GM12891 (cell line): ENCODE measurements at regions not wholly inside any gene's neighbourhood (a gene's known extent, or its start where the extent isn't known, plus 50 kb on each side); places are given as distances from the start of the nearest gene placed in this dataset.

ENCODE experiments used
- DNase-seq: peaks from one replicate; pipeline ENCODE4 v3.0.0; 2011; ENCODE audit warnings: low spot score; ENCODE audit not compliant: insufficient read length
- FAIRE-seq: peaks from 2 replicates; lab custom pipeline; 2011; peaks lifted over from hg19 to GRCh38; lab: Jason Lieb, UNC
- PAX5 ChIP-seq: IDR thresholded peaks from 2 replicates; pipeline ENCODE4 v1.6.1; 2011; ENCODE audit warnings: low read length, moderate library complexity, mild to moderate bottlenecking; ENCODE audit not compliant: insufficient read depth, severe bottlenecking
- POLR2A ChIP-seq: IDR thresholded peaks from 2 replicates; pipeline ENCODE4 v1.6.1; 2011; ENCODE audit warnings: low read depth, low read length, control low read depth
- POLR2AphosphoS5 ChIP-seq: IDR thresholded peaks from 2 replicates; pipeline ENCODE4 v1.6.1; 2011; ENCODE audit warnings: low read depth, low read length, control low read depth
- POU2F2 ChIP-seq: IDR thresholded peaks from 2 replicates; pipeline ENCODE4 v1.6.1; 2011; ENCODE audit warnings: low read depth, mild to moderate bottlenecking, control low read depth, low read length, moderate library complexity
- SPI1 ChIP-seq: IDR thresholded peaks from 2 replicates; pipeline ENCODE4 v1.6.1; 2011; ENCODE audit warnings: low read depth, low read length, control low read depth
- TAF1 ChIP-seq: IDR thresholded peaks from 2 replicates; pipeline ENCODE4 v1.6.1; 2011; ENCODE audit warnings: low read depth, low read length, control low read depth

GRCh38 chr4:73001885-73002284, 67.6 kb downstream of the COX18 start:
- FAIRE-seq = no peak
- TF ChIP-seq POLR2AphosphoS5 (no peak), PAX5 (no peak), SPI1 (no peak), POU2F2 (no peak), POLR2A (no peak), TAF1 (no peak)
- DNase-seq = no peak

GRCh38 chr4:72997409-72997808, 72.1 kb downstream of the COX18 start:
- DNase-seq (no peak), FAIRE-seq (no peak)
- TF ChIP-seq TAF1 = no peak
- no peak for TF ChIP-seq SPI1
- TF ChIP-seq POLR2A = no peak
- no peak for TF ChIP-seq POLR2AphosphoS5
- TF ChIP-seq PAX5 = no peak
- TF ChIP-seq POU2F2 = no peak

GRCh38 chr4:72994670-72995069, 74.8 kb downstream of the COX18 start:
- peak; percentile 33 for FAIRE-seq
- TF ChIP-seq POLR2AphosphoS5 = no peak
- no peak for TF ChIP-seq POLR2A
- no peak for TF ChIP-seq PAX5
- TF ChIP-seq TAF1 = no peak
- no peak for TF ChIP-seq SPI1
- TF ChIP-seq POU2F2 = no peak
- no peak for DNase-seq

- no peak for TF ChIP-seq PAX5
- TF ChIP-seq POU2F2 = no peak
- TF ChIP-seq TAF1 = no peak
- no peak for TF ChIP-seq POLR2AphosphoS5
- no peak for TF ChIP-seq SPI1
- no peak for TF ChIP-seq POLR2A
- no peak for FAIRE-seq
Observed at GRCh38 chr4:72993876-72994275, 75.6 kb downstream of the COX18 start.

GRCh38 chr4:72991873-72992272, 77.6 kb downstream of the COX18 start:
- FAIRE-seq = no peak
- no peak for DNase-seq
- TF ChIP-seq POLR2A (no peak), TAF1 (no peak), POU2F2 (no peak), SPI1 (no peak), PAX5 (no peak), POLR2AphosphoS5 (no peak)

More at GRCh38 chr4:72993876-72994275, 75.6 kb downstream of the COX18 start:
- DNase-seq = no peak

GRCh38 chr4:72987741-72988729, 81.5 kb downstream of the COX18 start:
- no peak for TF ChIP-seq POU2F2
- no peak for TF ChIP-seq SPI1
- TF ChIP-seq PAX5 = no peak
- TF ChIP-seq POLR2A = no peak
- no peak for TF ChIP-seq TAF1
- TF ChIP-seq POLR2AphosphoS5 = no peak
- no peak for FAIRE-seq
- no peak for DNase-seq

GRCh38 chr4:72984351-72984750, 85.2 kb downstream of the COX18 start:
- DNase-seq (no peak), FAIRE-seq (no peak)
- TF ChIP-seq SPI1 (no peak), PAX5 (no peak), POU2F2 (no peak), POLR2AphosphoS5 (no peak), TAF1 (no peak), POLR2A (no peak)

GRCh38 chr4:72983709-72984108, 85.8 kb downstream of the COX18 start:
- TF ChIP-seq POLR2AphosphoS5 = no peak
- no peak for TF ChIP-seq POLR2A
- TF ChIP-seq TAF1 = no peak
- DNase-seq (no peak), FAIRE-seq (no peak)

GRCh38 chr4:72977936-72978485, 91.5 kb downstream of the COX18 start:
- DNase-seq (no peak), FAIRE-seq (no peak)
- TF ChIP-seq POLR2AphosphoS5 (no peak), TAF1 (no peak), SPI1 (no peak), POLR2A (no peak), POU2F2 (no peak), PAX5 (no peak)
